HepG2 (cell line): ENCODE measurements at regions not wholly inside any gene's neighbourhood (a gene's known extent, or its start where the extent isn't known, plus 50 kb on each side); places are given as distances from the start of the nearest gene placed in this dataset.
"Not testable (repeated sequence)": the region's sequence is repeated elsewhere in the genome, so short reads cannot be mapped to it uniquely, and the experiment has no call there.

Experiments used
- ATAC-seq: fragments of 200-7000 bp; cut with Tn5 transposase; 3 replicates; pipeline ENCODE4 v1.9.1; 2020; ENCODE audit warnings: mild to moderate bottlenecking, moderate library complexity
- BruUV-seq: library from RNA; stranded (reverse); fragments of 400-500 nt; replicated peaks from 2 replicates; lab custom pipeline; 2021; lab: Mats Ljungman, UMichigan
- CTCF ChIA-PET: fragments of 300-600 bp; formaldehyde crosslinking; extraction: SDS; loops from one replicate; lab custom pipeline; 2021; ENCODE audit warnings: low total read pairs, inconsistent platforms, low intra/inter-chr PET ratio; lab: Yijun Ruan, JAX
- POLR2A ChIA-PET: fragments of 350-600 bp; sonication (Branson Sonifier 250); formaldehyde crosslinking; loops from one replicate; lab custom pipeline; 2020; ENCODE audit warnings: antibody characterized with exemption, inconsistent platforms; lab: Yijun Ruan, JAX
- DNase-seq: peaks from one replicate; pipeline ENCODE4 v3.0.0-alpha.2; 2015; ENCODE audit warnings: low spot score
- FAIRE-seq: peaks from 3 replicates; lab custom pipeline; 2011; peaks lifted over from hg19 to GRCh38; lab: Jason Lieb, UNC
- H2AFZ ChIP-seq: one replicate; pipeline ENCODE4 v1.6.1; 2011; ENCODE audit warnings: low read length, inconsistent platforms
- H3K27ac ChIP-seq: fragments of 300-600 bp; 3 replicates; pipeline ENCODE4 v1.8.0; 2011; ENCODE audit warnings: mixed run types, mild to moderate bottlenecking, mixed read lengths, low read length, inconsistent platforms; ENCODE audit not compliant: insufficient read depth; ENCODE audit errors: extremely low read length
- H3K27me3 ChIP-seq, 2 experiments: fragments of 200-600 bp in 1 of 2; 2 replicates in 1 of 2; 3 replicates in 1 of 2; pipeline versions ENCODE4 v1.6.0 to v1.8.0; 2011; ENCODE audit warnings: low read length in 2 of 2, mild to moderate bottlenecking in 2 of 2, moderate library complexity in 2 of 2, inconsistent platforms in 1 of 2; ENCODE audit not compliant: insufficient read depth in 2 of 2, control insufficient read depth in 1 of 2
- H3K36me3 ChIP-seq, 2 experiments: fragments of 200-600 bp in 1 of 2; replicated peaks in 1 of 2; 2 replicates in 1 of 2; 3 replicates in 1 of 2; pipeline versions ENCODE4 v1.5.1 to v1.8.0; 2011; ENCODE audit warnings: low read length in 2 of 2, inconsistent platforms in 1 of 2; ENCODE audit not compliant: insufficient read depth in 2 of 2, control insufficient read depth in 1 of 2
- H3K4me1 ChIP-seq: 2 replicates; pipeline ENCODE4 v1.5.1; 2012; ENCODE audit warnings: low read length, inconsistent platforms; ENCODE audit not compliant: insufficient read depth
- H3K4me2 ChIP-seq: 2 replicates; pipeline ENCODE4 v1.6.0; 2011; ENCODE audit warnings: low read depth, low read length, inconsistent platforms
- H3K4me3 ChIP-seq, 3 experiments: fragments of 200-600 bp in 1 of 3; sonication (generic), shearing (Covaris generic) in 1 of 3; replicated peaks in 1 of 3; 2 replicates each; pipeline ENCODE4 v1.5.1; 2011 to 2016; ENCODE audit warnings: low read length in 3 of 3, inconsistent platforms in 2 of 3, low read depth in 2 of 3, mild to moderate bottlenecking in 2 of 3, control low read depth in 1 of 3, mixed read lengths in 1 of 3; ENCODE audit not compliant: insufficient read depth in 1 of 3
- H3K79me2 ChIP-seq: one replicate; pipeline ENCODE4 v1.6.1; 2011; ENCODE audit warnings: low read length, inconsistent platforms; ENCODE audit not compliant: insufficient read depth
- H3K9ac ChIP-seq: 2 replicates; pipeline ENCODE4 v1.6.0; 2011; ENCODE audit warnings: mild to moderate bottlenecking, low read depth, low read length, inconsistent platforms; ENCODE audit not compliant: insufficient read depth
- H3K9me3 ChIP-seq: 2 replicates; pipeline ENCODE4 v1.5.1; 2012; ENCODE audit warnings: mild to moderate bottlenecking, low read length
- H4K20me1 ChIP-seq: 2 replicates; pipeline ENCODE4 v1.6.0; 2011; ENCODE audit warnings: inconsistent platforms, mild to moderate bottlenecking, low read length, moderate library complexity; ENCODE audit not compliant: insufficient read depth
- FOXA3 ChIP-seq: IDR thresholded peaks from 2 replicates; pipeline ENCODE4 v1.6.1; 2016; ENCODE audit warnings: missing genetic modification reagents, missing compliant biosample characterization
- PHB2 ChIP-seq: fragments of 450-650 bp; IDR thresholded peaks from 2 replicates; pipeline ENCODE4 v1.6.1; 2018; ENCODE audit not compliant: partially characterized antibody
- ZNF446 ChIP-seq: sonication (generic); formaldehyde crosslinking; IDR thresholded peaks from 2 replicates; pipeline ENCODE4 v1.5.0; 2020; ENCODE audit warnings: mild to moderate bottlenecking, missing genetic modification reagents
- ZNF704 ChIP-seq: sonication (generic); formaldehyde crosslinking; IDR thresholded peaks from 2 replicates; pipeline ENCODE4 v1.8.1; 2023; ENCODE audit warnings: mild to moderate bottlenecking, inconsistent platforms, moderate library complexity, missing genetic modification reagents, borderline replicate concordance
- WGBS: methylation state at CpG from one replicate; pipeline ENCODE4 v1.1.6; 2017; ENCODE audit warnings: low lambda C conversion rate; 5-methylcytosine and 5-hydroxymethylcytosine counted together
- in situ Hi-C: cut with HindIII; loops from 2 replicates; pipeline ENCODE4 v1.10.0; 2017; ENCODE audit warnings: low pct_unique_long_range_greater_than_20kb; ENCODE audit not compliant: extremely low pct_ligation_motif_present
- intact Hi-C: fragments of 100-400 bp; cut with micrococcal nuclease; formaldehyde crosslinking; loops from one replicate; pipeline ENCODE4 v1.10.0; 2022; ENCODE audit not compliant: unreplicated experiment

- Histone ChIP-seq H3K9ac (no peak overlapping the region), H2AFZ (no peak overlapping the region), H3K79me2 (no peaks in the 10 kb centered on the region), H3K27me3 (no peaks in the 10 kb centered on the region), H3K9me3 (no peaks in the 10 kb centered on the region), H3K4me3 (no peak overlapping the region), H3K4me2 (no peak overlapping the region), H3K27ac (no peak overlapping the region), H3K4me1 (peaks cover 7% of the 10 kb centered on the region), H3K36me3 (no peaks in the 10 kb centered on the region), H4K20me1 (no peaks in the 10 kb centered on the region)
- no peak for FAIRE-seq
- BruUV-seq = no TSS peak
- in situ Hi-C loops = no loop called here
- ChIA-PET POLR2A (no interaction called here), CTCF (no interaction called here)
- WGBS = no CpG with 5 or more reads among the region's 13 CpGs
- TF ChIP-seq PHB2 (no peak), ZNF704 (no peak), ZNF446 (no peak), FOXA3 (CRISPR knock-in tag) (no peak)
- no peak for DNase-seq
- intact Hi-C loops = no loop called here
- no peak for ATAC-seq
Observed at GRCh38 chr4:3936184-3936583, 170.0 kb downstream of the ADRA2C start.

- ATAC-seq, H2AFZ ChIP-seq, H3K27me3 ChIP-seq, BruUV-seq, H3K4me3 ChIP-seq, FAIRE-seq, DNase-seq, H3K79me2 ChIP-seq, in situ Hi-C loops, H3K4me1 ChIP-seq, H3K36me3 ChIP-seq, H4K20me1 ChIP-seq, POLR2A ChIA-PET, H3K9ac ChIP-seq, CTCF ChIA-PET, intact Hi-C loops, H3K4me2 ChIP-seq, H3K27ac ChIP-seq, H3K9me3 ChIP-seq: not testable (repeated sequence)
- WGBS = 48% methylated on average over 5 of the region's 18 CpGs
Observed at GRCh38 chr4:3937849-3938562, 171.8 kb downstream of the ADRA2C start.

- ATAC-seq, H3K36me3 ChIP-seq, H3K4me1 ChIP-seq, POLR2A ChIA-PET, DNase-seq, in situ Hi-C loops, H3K27ac ChIP-seq, FAIRE-seq, H3K27me3 ChIP-seq, H3K4me2 ChIP-seq, H2AFZ ChIP-seq, H3K79me2 ChIP-seq, CTCF ChIA-PET, intact Hi-C loops, H3K4me3 ChIP-seq, H3K9ac ChIP-seq, BruUV-seq, H4K20me1 ChIP-seq, H3K9me3 ChIP-seq: not testable (repeated sequence)
- 91% methylated on average over 6 of the region's 8 CpGs for WGBS
Observed at GRCh38 chr4:3938676-3939075, 172.5 kb downstream of the ADRA2C start.
